ENCODE measurements at regions not wholly inside any gene's neighbourhood (a gene's known extent, or its start where the extent isn't known, plus 50 kb on each side); places are given as distances from the start of the nearest gene placed in this dataset.
"Not testable (repeated sequence)": the region's sequence is repeated elsewhere in the genome, so short reads cannot be mapped to it uniquely, and the experiment has no call there.

- DNase-seq: not testable (repeated sequence)
Measured at GRCh38 chr9:6103911-6104310, 88.5 kb upstream of the RANBP6 start.

- DNase-seq: not testable (repeated sequence)
Measured at GRCh38 chr9:6102336-6102987, 87.0 kb upstream of the RANBP6 start.

GRCh38 chr9:6101725-6102124 lies 86.3 kb upstream of the RANBP6 start:
- DNase-seq: not testable (repeated sequence)

- DNase-seq: not testable (repeated sequence)
Measured at GRCh38 chr9:6099346-6099745, 83.9 kb upstream of the RANBP6 start.

GRCh38 chr9:6098431-6098830 lies 83.0 kb upstream of the RANBP6 start:
- no peak for DNase-seq

- DNase-seq: no peak
Measured at GRCh38 chr9:6096821-6097220, 81.4 kb upstream of the RANBP6 start.

GRCh38 chr9:6090277-6091210 lies 75.1 kb upstream of the RANBP6 start:
- no peak for DNase-seq

- no peak for DNase-seq
Measured at GRCh38 chr9:6089300-6089699, 73.9 kb upstream of the RANBP6 start.

- no peak for DNase-seq
Measured at GRCh38 chr9:6086006-6086655, 70.7 kb upstream of the RANBP6 start.

- DNase-seq: peak; percentile 42
Measured at GRCh38 chr9:6080154-6080716, 64.8 kb upstream of the RANBP6 start.

- no peak for DNase-seq
Measured at GRCh38 chr9:6079386-6079785, 64.0 kb upstream of the RANBP6 start.

- no peak for DNase-seq
Measured at GRCh38 chr9:6078382-6079105, 63.1 kb upstream of the RANBP6 start.

- DNase-seq: no peak
Measured at GRCh38 chr9:6076851-6077250, 61.4 kb upstream of the RANBP6 start.

- no peak for DNase-seq
Measured at GRCh38 chr9:6073731-6074130, 58.3 kb upstream of the RANBP6 start.

GRCh38 chr9:6072865-6073264 lies 57.4 kb upstream of the RANBP6 start:
- no peak for DNase-seq

GRCh38 chr9:6072453-6072852 lies 57.0 kb upstream of the RANBP6 start:
- no peak for DNase-seq

- no peak for DNase-seq
Measured at GRCh38 chr9:6068983-6069382, 53.6 kb upstream of the RANBP6 start.

GRCh38 chr9:6067426-6067825 lies 52.0 kb upstream of the RANBP6 start:
- DNase-seq: no peak
